Kidney (tissue), 13 donors: ENCODE measurements at regions not wholly inside any gene's neighbourhood (a gene's known extent, or its start where the extent isn't known, plus 50 kb on each side); places are given as distances from the start of the nearest gene placed in this dataset.

Source experiments
- DNase-seq, 5 donors: peaks; one replicate each; pipeline ENCODE4 v3.0.0-alpha.2; 2013 to 2020
- FAIRE-seq: peaks from 2 replicates; lab custom pipeline; 2012; peaks lifted over from hg19 to GRCh38; lab: Jason Lieb, UNC
- H3K27ac ChIP-seq, 2 donors: one replicate each; pipeline ENCODE4 v1.7.0; 2013; ENCODE audit warnings: low read depth in 2 of 2, low read length in 2 of 2, inconsistent platforms in 1 of 2
- H3K27me3 ChIP-seq: one replicate; pipeline ENCODE4 v1.7.1; 2013; ENCODE audit warnings: low read length, inconsistent platforms; ENCODE audit not compliant: control insufficient read depth, insufficient read depth
- H3K36me3 ChIP-seq, 3 donors: one replicate each; pipeline versions ENCODE4 v1.7.0 to v1.7.1; 2013; ENCODE audit warnings: low read length in 3 of 3, control low read depth in 1 of 3, inconsistent platforms in 1 of 3; ENCODE audit not compliant: insufficient read depth in 3 of 3, control insufficient read depth in 2 of 3
- H3K4me1 ChIP-seq, 3 donors: one replicate each; pipeline versions ENCODE4 v1.7.0 to v1.7.1; 2013; ENCODE audit warnings: low read length in 3 of 3, inconsistent platforms in 1 of 3, low read depth in 1 of 3; ENCODE audit not compliant: control insufficient read depth in 2 of 3, insufficient read depth in 2 of 3
- H3K4me3 ChIP-seq, 3 donors: one replicate each; pipeline versions ENCODE4 v1.7.0 to v1.8.1; 2013; ENCODE audit warnings: low read length in 3 of 3, control low read depth in 1 of 3, inconsistent platforms in 1 of 3
- H3K9ac ChIP-seq, 3 donors: one replicate each; pipeline versions ENCODE4 v1.7.0 to v1.7.1; 2013; ENCODE audit warnings: low read length in 3 of 3, control low read depth in 1 of 3, inconsistent platforms in 1 of 3
- H3K9me3 ChIP-seq, 3 donors: one replicate each; pipeline versions ENCODE4 v1.7.0 to v1.7.1; 2013; ENCODE audit warnings: low read length in 3 of 3, control low read depth in 1 of 3, inconsistent platforms in 1 of 3; ENCODE audit not compliant: control insufficient read depth in 2 of 3, insufficient read depth in 1 of 3
- intact Hi-C: fragments of 100-400 bp; cut with DNase I; formaldehyde crosslinking; loops from one replicate; pipeline ENCODE4 v1.11.1; 2022
- TF ChIP-seq, protein P1 (sequence below): IDR thresholded peaks from 3 replicates; pipeline ENCODE4 v1.5.1; 2012; ENCODE audit warnings: mild to moderate bottlenecking, moderate library complexity, borderline replicate concordance; ENCODE audit not compliant: insufficient read depth; ENCODE audit errors: extremely low read depth
- donor health status: control.
- donor health status: control.
- donor health status: control.
- donor health status: control.
- donor health status: control.
- donor health status: DM: yes; HTN: yes; CAD: no.
- donor health status: Normal renal cell carcinoma (clear cell type).

DNA sequence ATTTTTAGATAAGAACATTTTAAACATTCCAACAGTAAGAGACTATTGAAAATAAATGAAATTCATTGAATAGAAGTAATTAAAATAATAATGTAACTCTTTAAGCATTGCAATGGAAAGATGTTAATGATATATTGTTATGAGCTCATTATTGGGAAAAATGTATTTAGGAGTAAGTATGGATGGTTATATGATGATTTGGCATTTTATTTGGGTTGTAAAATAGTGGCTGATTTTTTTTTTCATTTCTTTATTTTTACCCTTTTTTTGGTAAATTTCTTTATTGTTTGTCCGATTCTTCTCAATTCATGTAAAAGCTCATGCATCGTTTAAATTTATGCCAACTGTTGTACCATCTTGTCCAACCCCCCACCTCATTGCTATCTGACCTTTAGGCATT is 539.9 kb downstream of the HS3ST4 start:
- DNase-seq, result no peak
- Histone ChIP-seq H3K4me1 (no peaks in the 10 kb centered on the region), H3K4me3 (no peak overlapping the region), H3K9me3 (no peaks in the 10 kb centered on the region), H3K27me3 (no peaks in the 10 kb centered on the region), H3K27ac (no peak overlapping the region), H3K9ac (no peak overlapping the region), H3K36me3 (no peaks in the 10 kb centered on the region)
- intact Hi-C loops, result no loop called here
- TF ChIP-seq, protein P1, sequence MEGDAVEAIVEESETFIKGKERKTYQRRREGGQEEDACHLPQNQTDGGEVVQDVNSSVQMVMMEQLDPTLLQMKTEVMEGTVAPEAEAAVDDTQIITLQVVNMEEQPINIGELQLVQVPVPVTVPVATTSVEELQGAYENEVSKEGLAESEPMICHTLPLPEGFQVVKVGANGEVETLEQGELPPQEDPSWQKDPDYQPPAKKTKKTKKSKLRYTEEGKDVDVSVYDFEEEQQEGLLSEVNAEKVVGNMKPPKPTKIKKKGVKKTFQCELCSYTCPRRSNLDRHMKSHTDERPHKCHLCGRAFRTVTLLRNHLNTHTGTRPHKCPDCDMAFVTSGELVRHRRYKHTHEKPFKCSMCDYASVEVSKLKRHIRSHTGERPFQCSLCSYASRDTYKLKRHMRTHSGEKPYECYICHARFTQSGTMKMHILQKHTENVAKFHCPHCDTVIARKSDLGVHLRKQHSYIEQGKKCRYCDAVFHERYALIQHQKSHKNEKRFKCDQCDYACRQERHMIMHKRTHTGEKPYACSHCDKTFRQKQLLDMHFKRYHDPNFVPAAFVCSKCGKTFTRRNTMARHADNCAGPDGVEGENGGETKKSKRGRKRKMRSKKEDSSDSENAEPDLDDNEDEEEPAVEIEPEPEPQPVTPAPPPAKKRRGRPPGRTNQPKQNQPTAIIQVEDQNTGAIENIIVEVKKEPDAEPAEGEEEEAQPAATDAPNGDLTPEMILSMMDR, result no peak
- no peak for FAIRE-seq

DNA sequence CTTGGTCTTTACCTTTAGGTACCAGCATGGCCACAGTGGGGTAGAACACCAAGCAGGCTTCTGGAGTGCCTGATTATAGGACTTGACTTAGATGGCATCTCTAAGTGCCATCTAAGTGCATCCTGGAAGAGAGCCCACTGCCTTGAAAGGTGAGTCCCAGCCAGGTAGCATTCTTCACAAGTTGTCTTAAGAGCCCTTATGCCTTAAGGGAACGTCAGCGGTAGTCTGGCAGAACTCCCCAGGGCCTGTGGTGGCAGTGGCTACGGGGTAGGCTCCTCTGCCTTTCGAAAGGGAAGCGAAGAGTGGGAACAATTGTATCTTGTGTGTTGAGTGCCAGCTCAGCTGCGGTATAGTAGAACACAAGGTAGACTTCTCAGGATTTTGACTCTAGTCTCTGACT is 549.0 kb downstream of the HS3ST4 start:
- Histone ChIP-seq H3K27me3 (no peaks in the 10 kb centered on the region), H3K9ac (no peak overlapping the region), H3K9me3 (peaks cover 0 to 3% (median 0%) of the 10 kb centered on the region in 3 donors), H3K4me1 (no peaks in the 10 kb centered on the region), H3K4me3 (no peak overlapping the region), H3K27ac (no peak overlapping the region), H3K36me3 (no peaks in the 10 kb centered on the region)
- intact Hi-C loops, result no loop called here
- TF ChIP-seq, protein P1, result no peak
- FAIRE-seq, result no peak
- no peak for DNase-seq

DNA sequence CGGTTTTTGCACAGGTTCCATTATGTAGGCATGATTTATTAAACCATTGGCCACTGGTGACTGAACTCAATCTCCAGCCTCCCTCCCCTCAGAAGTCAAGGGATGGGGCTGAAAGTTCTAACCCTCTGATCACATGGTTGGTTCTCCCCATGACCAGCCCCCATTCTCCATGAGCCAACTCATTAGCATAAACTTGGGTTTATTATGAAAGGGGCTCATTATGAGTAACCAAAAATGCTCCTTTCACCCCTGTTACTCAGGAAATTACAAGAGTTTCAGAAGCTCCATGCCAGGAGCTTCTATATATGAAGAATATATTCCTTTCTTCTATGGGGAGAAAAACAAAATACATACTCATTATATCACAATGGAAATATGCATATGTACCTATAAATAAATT is 555.3 kb downstream of the HS3ST4 start:
- intact Hi-C loops, result no loop called here
- Histone ChIP-seq H3K9ac (no peak overlapping the region), H3K36me3 (no peaks in the 10 kb centered on the region), H3K27ac (no peak overlapping the region), H3K4me3 (no peak overlapping the region), H3K4me1 (no peaks in the 10 kb centered on the region), H3K27me3 (no peaks in the 10 kb centered on the region), H3K9me3 (peaks cover 0 to 3% (median 2%) of the 10 kb centered on the region in 3 donors)
- FAIRE-seq (no peak), DNase-seq (no peak)
- TF ChIP-seq, protein P1, result no peak

DNA sequence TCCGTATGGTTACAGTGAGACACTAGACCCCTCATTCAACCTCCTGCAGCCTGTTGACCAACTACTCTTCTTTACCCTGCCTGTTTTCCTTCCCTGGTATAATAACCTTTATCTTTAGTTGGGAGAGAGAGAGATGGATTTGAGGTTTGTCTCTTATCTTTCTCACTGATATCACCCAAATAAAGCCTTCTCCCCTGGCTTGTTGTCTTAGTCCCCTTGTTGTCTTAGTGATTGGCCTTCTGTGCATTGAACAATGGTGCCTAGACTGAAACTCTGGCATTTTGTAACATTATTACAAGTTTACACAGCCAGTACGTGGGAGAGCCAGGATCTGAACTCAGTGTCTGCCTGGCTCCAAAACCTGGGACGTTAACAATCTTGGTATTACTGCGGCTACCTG is 560.8 kb downstream of the HS3ST4 start:
- Histone ChIP-seq H3K4me3 (no peak overlapping the region), H3K36me3 (no peaks in the 10 kb centered on the region), H3K27ac (no peak overlapping the region), H3K9ac (no peak overlapping the region), H3K9me3 (peaks cover 0 to 2% (median 0%) of the 10 kb centered on the region in 3 donors), H3K4me1 (no peaks in the 10 kb centered on the region), H3K27me3 (no peaks in the 10 kb centered on the region)
- no peak for FAIRE-seq
- intact Hi-C loops, result no loop called here
- TF ChIP-seq, protein P1, result no peak
- DNase-seq, result no peak
